Hepatic stellate cell (primary cell): ENCODE measurements at regions not wholly inside any gene's neighbourhood (a gene's known extent, or its start where the extent isn't known, plus 50 kb on each side); places are given as distances from the start of the nearest gene placed in this dataset.
"Not testable (repeated sequence)": the region's sequence is repeated elsewhere in the genome, so short reads cannot be mapped to it uniquely, and the experiment has no call there.

ENCODE experiments used
- DNase-seq: peaks from one replicate; pipeline ENCODE4 v3.0.0; 2011; ENCODE audit warnings: low spot score

- no peak for DNase-seq
Observed at GRCh38 chr2:23029951-23030350, 355.0 kb upstream of the KLHL29 start.

- DNase-seq = no peak
Observed at GRCh38 chr2:23034996-23035395, 350.0 kb upstream of the KLHL29 start.

- no peak for DNase-seq
Observed at GRCh38 chr2:23036629-23037028, 348.4 kb upstream of the KLHL29 start.

- no peak for DNase-seq
Observed at GRCh38 chr2:23037596-23037995, 347.4 kb upstream of the KLHL29 start.

- DNase-seq = no peak
Observed at GRCh38 chr2:23041443-23041842, 343.5 kb upstream of the KLHL29 start.

- no peak for DNase-seq
Observed at GRCh38 chr2:23042216-23042906, 342.6 kb upstream of the KLHL29 start.

- no peak for DNase-seq
Observed at GRCh38 chr2:23050388-23050787, 334.6 kb upstream of the KLHL29 start.

GRCh38 chr2:23053601-23054000 lies 331.4 kb upstream of the KLHL29 start:
- DNase-seq = no peak

- no peak for DNase-seq
Observed at GRCh38 chr2:23055251-23055650, 329.7 kb upstream of the KLHL29 start.

- not testable (repeated sequence) for DNase-seq
Observed at GRCh38 chr2:23056846-23057245, 328.1 kb upstream of the KLHL29 start.

GRCh38 chr2:23058435-23058834 lies 326.5 kb upstream of the KLHL29 start:
- no peak for DNase-seq

- no peak for DNase-seq
Observed at GRCh38 chr2:23065210-23065609, 319.8 kb upstream of the KLHL29 start.

- DNase-seq = no peak
Observed at GRCh38 chr2:23065936-23066335, 319.0 kb upstream of the KLHL29 start.

GRCh38 chr2:23066686-23067085 lies 318.3 kb upstream of the KLHL29 start:
- DNase-seq = no peak

GRCh38 chr2:23069156-23069555 lies 315.8 kb upstream of the KLHL29 start:
- no peak for DNase-seq

- no peak for DNase-seq
Observed at GRCh38 chr2:23069923-23070322, 315.1 kb upstream of the KLHL29 start.

GRCh38 chr2:23073056-23073455 lies 311.9 kb upstream of the KLHL29 start:
- no peak for DNase-seq

GRCh38 chr2:23073671-23074070 lies 311.3 kb upstream of the KLHL29 start:
- no peak for DNase-seq

- no peak for DNase-seq
Observed at GRCh38 chr2:23077596-23077995, 307.4 kb upstream of the KLHL29 start.

- no peak for DNase-seq
Observed at GRCh38 chr2:23078784-23079434, 306.1 kb upstream of the KLHL29 start.

GRCh38 chr2:23083966-23084365 lies 301.0 kb upstream of the KLHL29 start:
- no peak for DNase-seq

GRCh38 chr2:23091019-23091418 lies 294.0 kb upstream of the KLHL29 start:
- no peak for DNase-seq

- DNase-seq = no peak
Observed at GRCh38 chr2:23091900-23092299, 293.1 kb upstream of the KLHL29 start.

- no peak for DNase-seq
Observed at GRCh38 chr2:23092831-23093230, 292.1 kb upstream of the KLHL29 start.
